ENCODE measurements at regions not wholly inside any gene's neighbourhood (a gene's known extent, or its start where the extent isn't known, plus 50 kb on each side); places are given as distances from the start of the nearest gene placed in this dataset.

- H3K27ac ChIP-seq = no peak overlapping the region
- TF ChIP-seq CTCF (conservative IDR thresholded peaks at IDR 0.05) (no peak), ZFX (IDR thresholded peaks at IDR 0.05) (no peak)
Measured at GRCh38 chrX:25154168-25154567, 138.4 kb upstream of the ARX start.

GRCh38 chrX:25151749-25152148 lies 136.0 kb upstream of the ARX start:
- H3K27ac ChIP-seq = no peak overlapping the region
- TF ChIP-seq ZFX (IDR thresholded peaks at IDR 0.05) = no peak
- no peak for TF ChIP-seq CTCF (conservative IDR thresholded peaks at IDR 0.05)

GRCh38 chrX:25144043-25144940 lies 128.5 kb upstream of the ARX start:
- no peak overlapping the region for H3K27ac ChIP-seq
- no peak for TF ChIP-seq ZFX (IDR thresholded peaks at IDR 0.05)
- TF ChIP-seq CTCF (conservative IDR thresholded peaks at IDR 0.05) = peak; percentile 71

- H3K27ac ChIP-seq = no peak overlapping the region
- TF ChIP-seq CTCF (conservative IDR thresholded peaks at IDR 0.05) = no peak
- no peak for TF ChIP-seq ZFX (IDR thresholded peaks at IDR 0.05)
Measured at GRCh38 chrX:25143596-25143995, 127.8 kb upstream of the ARX start.

- H3K27ac ChIP-seq = no peak overlapping the region
- TF ChIP-seq CTCF (conservative IDR thresholded peaks at IDR 0.05) (no peak), ZFX (IDR thresholded peaks at IDR 0.05) (no peak)
Measured at GRCh38 chrX:25141684-25142083, 125.9 kb upstream of the ARX start.

- TF ChIP-seq CTCF (conservative IDR thresholded peaks at IDR 0.05) = no peak
- TF ChIP-seq ZFX (IDR thresholded peaks at IDR 0.05) = no peak
- no peak overlapping the region for H3K27ac ChIP-seq
Measured at GRCh38 chrX:25131055-25131454, 115.3 kb upstream of the ARX start.

- no peak overlapping the region for H3K27ac ChIP-seq
- TF ChIP-seq ZFX (IDR thresholded peaks at IDR 0.05) = no peak
- TF ChIP-seq CTCF (conservative IDR thresholded peaks at IDR 0.05) = no peak
Measured at GRCh38 chrX:25130619-25131018, 114.9 kb upstream of the ARX start.
